ENCODE measurements at regions not wholly inside any gene's neighbourhood (a gene's known extent, or its start where the extent isn't known, plus 50 kb on each side); places are given as distances from the start of the nearest gene placed in this dataset.
"Not testable (repeated sequence)": the region's sequence is repeated elsewhere in the genome, so short reads cannot be mapped to it uniquely, and the experiment has no call there.

DNA sequence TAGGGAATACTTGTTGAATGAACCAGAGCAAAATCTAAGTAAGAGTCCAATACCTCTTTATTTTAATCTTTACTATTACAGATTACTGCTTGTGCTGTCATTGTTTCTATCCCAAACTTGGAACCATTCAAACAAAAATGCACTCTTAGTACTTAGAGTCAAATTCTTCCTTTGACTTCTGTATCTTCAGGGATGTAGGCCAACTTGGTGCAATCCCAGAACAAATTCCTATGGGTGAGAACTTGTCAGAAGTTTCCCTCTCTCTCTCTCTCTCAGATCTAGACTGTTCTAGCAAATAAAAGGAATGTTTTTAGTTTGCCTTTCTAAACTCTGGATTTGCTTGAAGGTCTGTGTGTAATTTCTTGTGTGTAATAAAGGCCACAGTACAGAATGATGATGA is 329.0 kb upstream of the TMTC4 start:
- no peak for DNase-seq (ENCODE audit: low read depth)

- no peak for DNase-seq (ENCODE audit: low read depth)
Measured at GRCh38 chr13:100989392-100989791, 314.8 kb upstream of the TMTC4 start.

DNA sequence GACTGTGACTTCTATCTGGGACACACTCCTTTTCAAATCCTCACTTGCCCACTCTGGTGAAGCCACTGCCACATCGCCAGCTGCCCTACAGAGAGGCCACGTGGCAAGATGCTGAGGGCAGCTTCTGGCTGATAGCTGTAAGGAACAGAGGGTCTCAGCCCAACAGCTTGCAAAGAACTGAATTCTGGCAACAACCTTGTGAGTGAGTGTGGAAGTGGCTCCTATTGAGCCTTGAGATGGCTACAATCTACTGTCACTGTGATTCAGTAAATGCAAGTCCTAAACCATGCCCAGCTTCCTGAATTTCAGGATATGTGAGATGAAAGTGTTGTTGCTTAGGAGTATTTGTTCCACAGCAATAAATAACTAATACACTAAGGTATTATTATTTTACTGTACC is 314.3 kb upstream of the TMTC4 start:
- no peak for DNase-seq (ENCODE audit: low read depth)

DNA sequence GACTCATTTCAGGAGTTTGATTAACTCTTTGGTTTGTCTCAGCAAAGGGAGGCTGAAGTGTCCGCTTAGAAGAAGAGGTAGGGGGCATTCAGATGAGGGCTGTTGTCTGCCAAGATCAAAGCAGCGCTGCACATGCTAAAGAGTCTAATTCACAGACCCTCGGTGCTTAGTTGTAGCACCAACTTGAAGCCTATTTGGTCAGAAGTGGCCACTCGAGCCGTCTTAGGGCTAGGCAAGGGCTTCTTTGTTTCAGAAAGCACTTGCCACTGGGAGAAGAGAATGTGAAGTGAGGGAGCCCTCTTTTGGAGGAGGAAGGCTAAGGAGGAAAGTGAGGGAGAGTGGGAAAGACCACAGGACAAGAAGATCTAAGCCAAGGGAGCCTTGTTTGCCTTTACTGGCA is 313.4 kb upstream of the TMTC4 start:
- peak; percentile 34 for DNase-seq (ENCODE audit: low read depth)

GRCh38 chr13:100986571-100986970 is 312.0 kb upstream of the TMTC4 start:
- DNase-seq (ENCODE audit: low read depth) = no peak

DNA sequence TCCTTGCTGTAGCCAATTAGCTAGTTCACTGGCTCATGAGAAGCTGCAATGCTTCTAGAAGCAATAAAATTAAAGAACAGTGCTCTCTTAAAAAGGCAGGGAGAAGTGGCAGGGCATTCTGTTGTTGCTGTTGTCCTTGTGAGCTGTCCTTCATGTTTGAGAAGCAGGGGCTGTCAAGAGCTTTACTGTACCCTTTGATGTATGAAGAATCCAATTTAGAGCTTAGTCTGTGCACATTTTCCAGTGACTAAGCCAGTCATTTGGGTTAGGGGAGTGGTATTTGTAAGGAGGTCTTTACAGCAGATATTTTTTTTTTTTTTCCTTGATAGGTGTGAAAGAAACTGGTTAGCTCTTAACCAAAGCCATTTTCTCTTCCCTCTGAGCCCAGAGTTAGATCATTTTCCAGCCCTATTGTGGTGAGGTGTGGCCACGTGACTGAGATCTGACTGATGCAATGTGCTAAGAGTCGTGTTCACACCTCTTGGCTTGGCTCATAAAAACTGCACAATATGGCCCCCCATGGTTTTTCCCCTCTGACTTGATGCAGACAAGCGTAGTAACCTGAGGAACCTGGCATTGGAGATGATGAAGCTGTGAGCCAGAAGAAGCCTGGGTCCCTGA is 309.6 kb upstream of the TMTC4 start:
- no peak for DNase-seq (ENCODE audit: low read depth)

- DNase-seq (ENCODE audit: low read depth) = no peak
Measured at GRCh38 chr13:100983111-100983510, 308.5 kb upstream of the TMTC4 start.

DNA sequence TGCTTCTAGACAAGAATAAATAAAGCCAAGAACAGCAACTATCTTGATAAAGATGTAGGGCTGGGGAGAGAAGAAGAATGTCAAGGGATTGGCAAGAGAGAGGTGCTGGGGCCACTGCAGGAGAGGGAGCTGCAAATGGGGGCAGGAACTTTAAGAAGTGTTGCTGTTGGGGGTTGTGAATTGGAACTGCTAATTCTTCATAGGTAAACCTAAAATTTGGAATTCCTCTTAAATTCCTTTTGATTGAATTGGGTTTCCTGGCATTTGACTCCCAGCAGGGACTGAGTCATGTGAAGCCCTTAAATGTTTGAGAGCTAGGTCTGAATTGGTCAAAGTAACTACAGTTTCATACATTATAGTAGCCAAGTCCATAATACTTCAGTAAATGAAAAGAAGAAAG is 305.6 kb upstream of the TMTC4 start:
- no peak for DNase-seq (ENCODE audit: low read depth)

GRCh38 chr13:100977841-100978240 is 303.2 kb upstream of the TMTC4 start:
- DNase-seq (ENCODE audit: low read depth) = no peak

DNA sequence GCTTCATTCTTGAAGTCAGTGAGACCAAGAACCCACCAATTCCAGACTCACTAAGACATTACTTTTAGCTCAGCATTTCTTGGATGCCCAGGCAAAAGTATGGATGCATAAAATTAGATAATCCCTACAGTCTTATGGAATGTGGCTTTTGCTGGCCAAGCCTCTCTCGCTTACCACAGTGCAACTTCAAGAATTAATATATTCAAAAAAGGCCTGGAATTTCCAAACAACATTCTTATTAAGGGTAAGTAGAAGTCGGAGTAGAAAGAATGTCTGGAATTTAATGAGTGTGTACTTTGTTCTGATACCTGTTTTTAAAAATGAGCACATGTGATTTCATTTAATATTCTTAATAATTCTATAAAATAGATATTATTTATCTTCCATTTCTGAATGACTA is 302.4 kb upstream of the TMTC4 start:
- peak; percentile 5 for DNase-seq (ENCODE audit: low read depth)

DNA sequence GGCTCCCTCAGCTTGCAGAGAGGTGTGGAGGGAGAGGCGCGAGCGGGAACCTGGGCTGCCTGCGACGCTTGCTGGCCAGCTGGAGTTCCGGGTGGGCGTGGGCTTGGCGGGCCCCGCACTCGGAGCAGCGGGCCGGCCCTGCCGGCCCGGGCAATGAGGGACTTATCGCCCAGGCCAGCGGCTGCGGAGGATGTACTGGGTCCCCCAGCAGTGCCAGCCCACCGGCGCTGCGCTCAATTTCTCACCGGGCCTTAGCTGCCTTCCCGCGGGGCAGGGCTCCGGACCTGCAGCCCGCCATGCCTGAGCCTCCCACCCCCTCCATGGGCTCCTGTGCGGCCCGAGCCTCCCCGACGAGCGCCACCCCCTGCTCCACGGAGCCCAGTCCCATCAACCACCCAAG is 301.1 kb upstream of the TMTC4 start:
- not testable (repeated sequence) for DNase-seq (ENCODE audit: low read depth)

GRCh38 chr13:100962585-100962984 is 288.0 kb upstream of the TMTC4 start:
- no peak for DNase-seq (ENCODE audit: low read depth)

DNA sequence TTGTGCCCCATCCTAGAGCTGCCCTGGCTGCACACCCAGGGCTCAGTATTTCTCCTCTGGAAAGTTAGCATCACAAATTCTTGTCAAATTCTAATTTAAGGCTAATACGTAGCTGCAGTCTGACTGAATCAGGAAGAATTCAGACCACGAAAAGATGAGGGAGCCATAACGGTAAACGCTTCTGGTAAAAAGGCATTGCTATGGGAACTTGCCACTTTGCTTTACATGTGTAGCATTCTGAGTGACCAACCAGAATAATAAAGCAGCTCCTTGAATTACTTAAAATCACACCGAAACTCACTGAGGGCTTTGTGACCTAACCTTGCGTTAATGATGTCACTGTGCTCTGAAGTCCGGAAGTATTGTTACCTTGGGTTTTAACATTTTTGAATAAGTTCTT is 286.6 kb upstream of the TMTC4 start:
- DNase-seq (ENCODE audit: low read depth) = no peak

DNA sequence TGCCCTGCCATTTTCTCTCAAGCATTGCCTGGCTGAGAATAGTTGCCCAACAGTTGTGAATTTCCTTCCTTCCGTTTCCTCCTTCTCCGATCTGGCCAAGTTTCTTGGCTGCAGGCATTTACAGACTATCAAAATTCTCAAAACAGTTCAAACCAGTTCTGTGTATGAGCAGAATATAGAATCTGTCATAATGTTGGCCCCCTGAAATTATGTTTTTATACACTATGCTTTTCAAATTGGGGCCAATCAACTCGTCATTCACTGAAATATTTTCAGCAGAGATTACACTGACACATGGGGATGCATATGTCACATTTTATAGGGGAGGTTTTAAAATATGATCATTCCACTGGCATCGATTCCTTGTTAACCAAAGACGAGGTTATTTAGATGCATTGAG is 284.2 kb upstream of the TMTC4 start:
- no peak for DNase-seq (ENCODE audit: low read depth)

GRCh38 chr13:100957741-100958140 is 283.1 kb upstream of the TMTC4 start:
- DNase-seq (ENCODE audit: low read depth) = no peak

DNA sequence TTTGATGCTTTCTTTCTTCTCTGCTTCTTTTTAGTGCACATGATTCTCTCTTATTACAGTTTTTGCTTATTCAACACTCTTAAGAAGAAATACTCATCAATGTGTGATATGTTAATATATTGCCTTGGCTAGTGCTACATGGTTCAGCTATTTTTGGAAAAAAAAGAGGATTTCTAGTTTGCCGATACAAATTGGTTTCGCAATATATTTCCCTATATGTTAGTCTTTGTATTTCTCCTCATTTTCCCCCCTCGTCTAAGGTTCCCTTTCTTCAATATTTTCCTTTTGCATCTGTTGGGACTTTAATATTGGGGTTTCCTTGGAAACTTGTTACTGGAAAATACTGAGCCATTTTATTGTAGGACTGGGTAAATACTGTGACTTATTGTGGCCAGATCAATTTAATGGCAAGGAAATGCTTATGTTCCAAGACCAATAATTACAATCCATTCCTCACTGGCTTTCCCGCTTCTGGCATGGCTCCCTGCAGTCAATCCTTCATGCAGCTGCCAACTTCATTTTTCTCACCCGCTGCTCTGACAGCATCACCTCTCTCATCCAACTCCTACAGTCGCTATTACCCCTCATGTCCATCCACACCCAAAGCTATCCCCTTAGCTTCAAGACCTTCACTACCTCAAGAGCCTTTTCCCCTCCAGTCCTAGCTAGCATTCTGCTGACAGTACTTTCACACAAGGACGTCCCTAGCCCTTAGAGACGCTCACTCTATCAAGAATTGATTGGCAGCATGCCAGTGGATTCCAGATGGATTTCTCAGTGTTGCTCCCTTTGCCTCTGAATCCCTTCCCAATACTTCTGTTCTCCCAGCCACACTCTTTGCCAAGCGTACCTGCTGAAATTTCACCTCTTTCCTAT is 280.1 kb upstream of the TMTC4 start:
- peak; percentile 14 for DNase-seq (ENCODE audit: low read depth)

DNA sequence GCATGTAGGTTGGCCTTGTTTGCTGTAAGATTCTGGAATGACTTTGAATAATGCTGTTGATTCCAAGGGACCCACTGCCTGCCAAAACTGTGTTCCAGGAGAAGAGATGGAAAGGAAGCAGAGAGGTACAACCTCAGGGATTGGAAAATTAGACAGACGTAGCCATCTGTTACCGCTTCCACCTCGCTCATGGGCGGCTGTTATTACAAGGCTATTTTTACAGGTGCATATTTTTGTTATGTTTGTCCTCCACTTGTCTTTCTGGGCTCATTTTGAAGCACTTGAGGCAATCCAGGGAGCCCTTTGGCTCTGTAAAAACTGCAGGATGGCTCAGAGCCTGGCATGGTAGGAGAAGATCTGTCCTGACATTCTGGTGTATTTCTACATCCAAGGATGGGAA is 276.4 kb upstream of the TMTC4 start:
- DNase-seq (ENCODE audit: low read depth) = no peak

- not testable (repeated sequence) for DNase-seq (ENCODE audit: low read depth)
Measured at GRCh38 chr13:100948937-100949336, 274.3 kb upstream of the TMTC4 start.

GRCh38 chr13:100946588-100946987 is 272.0 kb upstream of the TMTC4 start:
- no peak for DNase-seq (ENCODE audit: low read depth)

- no peak for DNase-seq (ENCODE audit: low read depth)
Measured at GRCh38 chr13:100944791-100945345, 270.3 kb upstream of the TMTC4 start.

- DNase-seq (ENCODE audit: low read depth) = no peak
Measured at GRCh38 chr13:100942742-100943141, 268.1 kb upstream of the TMTC4 start.

DNA sequence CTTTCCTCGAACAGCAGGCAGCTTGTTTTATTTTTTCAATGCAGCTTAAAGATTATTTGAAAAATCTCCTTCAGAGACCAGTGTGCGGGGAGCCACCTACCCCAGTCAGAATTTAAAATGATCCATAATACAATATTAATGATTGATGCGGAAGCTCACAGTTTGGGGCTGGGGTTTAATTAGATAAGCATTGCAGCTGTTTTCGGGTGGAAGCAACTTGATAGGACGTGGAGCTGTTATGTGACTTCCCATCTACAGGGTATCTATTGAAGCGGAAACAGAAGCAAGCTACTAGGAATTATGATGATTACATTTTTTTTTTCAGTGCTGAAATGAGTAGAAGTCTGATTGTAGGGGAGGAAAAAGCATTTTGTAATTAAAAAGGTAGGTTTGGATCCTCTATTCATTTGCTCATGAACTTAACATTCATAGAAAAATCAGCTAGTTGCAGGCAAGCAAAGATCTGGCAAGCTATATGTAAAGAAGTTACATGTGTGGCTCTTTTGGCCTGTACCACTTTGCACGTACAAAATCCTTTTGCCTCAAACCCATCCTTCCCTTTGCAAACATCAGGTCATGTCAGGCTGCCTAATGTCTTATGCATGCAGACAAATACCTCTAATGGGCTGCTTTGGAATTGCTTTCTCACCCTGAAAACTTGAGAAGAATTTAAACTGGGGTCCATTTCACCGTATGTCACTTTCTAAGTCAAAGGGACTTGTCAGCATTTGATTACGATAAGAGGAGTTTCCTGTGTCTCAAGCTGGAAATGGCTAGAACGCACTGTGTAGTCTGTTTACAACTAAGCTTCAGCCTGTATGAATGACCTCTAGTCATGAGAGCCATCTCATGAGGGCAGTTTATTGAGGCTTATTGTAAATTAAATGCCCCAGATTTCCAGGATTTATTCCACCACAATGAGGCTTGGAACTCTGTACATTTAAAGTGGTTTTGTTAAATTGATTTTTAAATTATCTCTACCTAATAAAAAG is 267.1 kb upstream of the TMTC4 start:
- no peak for DNase-seq (ENCODE audit: low read depth)

Measured in iris pigment epithelial cell (primary cell).